ENCODE measurements at regions not wholly inside any gene's neighbourhood (a gene's known extent, or its start where the extent isn't known, plus 50 kb on each side); places are given as distances from the start of the nearest gene placed in this dataset.

DNA sequence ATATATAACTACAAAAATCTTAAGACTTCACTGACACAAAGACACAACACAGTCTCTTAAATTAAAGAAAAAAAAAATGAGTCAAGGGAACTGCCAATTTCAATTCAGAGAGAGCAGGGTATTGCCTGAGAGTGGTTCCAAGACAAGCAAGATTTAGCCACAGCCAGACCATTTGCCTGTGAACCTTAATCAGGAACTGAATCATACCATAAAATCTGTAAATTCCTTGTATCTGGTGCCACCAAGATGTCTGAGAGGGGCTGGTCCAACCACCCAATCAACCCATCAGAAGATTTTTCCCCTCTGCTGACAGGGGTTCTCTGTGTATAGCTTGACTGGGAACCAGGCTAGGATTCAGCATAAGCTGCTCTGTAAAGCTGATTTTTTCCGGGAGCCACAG, 159.2 kb downstream of the CPEB2 start:
- no peak overlapping the region for H3K4me3 ChIP-seq
- TF ChIP-seq, protein P1, sequence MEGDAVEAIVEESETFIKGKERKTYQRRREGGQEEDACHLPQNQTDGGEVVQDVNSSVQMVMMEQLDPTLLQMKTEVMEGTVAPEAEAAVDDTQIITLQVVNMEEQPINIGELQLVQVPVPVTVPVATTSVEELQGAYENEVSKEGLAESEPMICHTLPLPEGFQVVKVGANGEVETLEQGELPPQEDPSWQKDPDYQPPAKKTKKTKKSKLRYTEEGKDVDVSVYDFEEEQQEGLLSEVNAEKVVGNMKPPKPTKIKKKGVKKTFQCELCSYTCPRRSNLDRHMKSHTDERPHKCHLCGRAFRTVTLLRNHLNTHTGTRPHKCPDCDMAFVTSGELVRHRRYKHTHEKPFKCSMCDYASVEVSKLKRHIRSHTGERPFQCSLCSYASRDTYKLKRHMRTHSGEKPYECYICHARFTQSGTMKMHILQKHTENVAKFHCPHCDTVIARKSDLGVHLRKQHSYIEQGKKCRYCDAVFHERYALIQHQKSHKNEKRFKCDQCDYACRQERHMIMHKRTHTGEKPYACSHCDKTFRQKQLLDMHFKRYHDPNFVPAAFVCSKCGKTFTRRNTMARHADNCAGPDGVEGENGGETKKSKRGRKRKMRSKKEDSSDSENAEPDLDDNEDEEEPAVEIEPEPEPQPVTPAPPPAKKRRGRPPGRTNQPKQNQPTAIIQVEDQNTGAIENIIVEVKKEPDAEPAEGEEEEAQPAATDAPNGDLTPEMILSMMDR (IDR thresholded peaks at IDR 0.05), result no peak
- intact Hi-C loops (cut with DNase I), result no loop called here
- FAIRE-seq (no peak), ATAC-seq (no peak), DNase-seq (no peak)
- no peak overlapping the region for H3K27ac ChIP-seq
- H3K36me3 ChIP-seq, result no peaks in the 10 kb centered on the region
- no peaks in the 10 kb centered on the region for H3K9me3 ChIP-seq
- H3K4me1 ChIP-seq, result no peaks in the 10 kb centered on the region
- 91 to 97% methylated on average over 1 of the region's 1 CpG for WGBS, 2 donors
- H3K27me3 ChIP-seq, result no peaks in the 10 kb centered on the region

DNA sequence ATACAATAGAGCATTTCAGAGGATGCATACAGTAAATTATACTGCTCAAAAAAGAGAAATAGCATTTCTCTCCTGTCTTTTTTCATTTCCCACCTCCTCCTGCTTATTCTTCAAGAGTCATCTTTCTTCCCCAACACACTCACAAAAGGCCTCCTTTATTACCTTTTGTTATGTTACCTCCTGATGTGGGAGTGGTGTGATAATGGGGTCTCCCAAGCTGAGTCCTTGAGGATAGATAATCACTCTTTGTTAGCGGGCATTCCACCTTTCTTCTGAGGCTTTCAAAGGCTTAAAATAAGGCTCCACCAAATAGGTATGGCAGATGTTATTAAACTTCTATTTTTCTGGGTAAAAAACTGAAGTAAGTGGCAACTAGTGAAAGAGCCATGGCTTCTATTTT, 159.8 kb downstream of the CPEB2 start:
- no peaks in the 10 kb centered on the region for H3K4me1 ChIP-seq
- TF ChIP-seq, protein P1 (IDR thresholded peaks at IDR 0.05), result no peak
- DNase-seq (no peak), ATAC-seq (no peak), FAIRE-seq (no peak)
- H3K4me3 ChIP-seq, result no peak overlapping the region
- no peaks in the 10 kb centered on the region for H3K9me3 ChIP-seq
- intact Hi-C loops (cut with DNase I), result no loop called here
- no peaks in the 10 kb centered on the region for H3K36me3 ChIP-seq
- 77 to 86% methylated on average over 1 of the region's 1 CpG for whole genome bisulfite sequencing, 2 donors
- no peaks in the 10 kb centered on the region for H3K27me3 ChIP-seq
- no peak overlapping the region for H3K27ac ChIP-seq

DNA sequence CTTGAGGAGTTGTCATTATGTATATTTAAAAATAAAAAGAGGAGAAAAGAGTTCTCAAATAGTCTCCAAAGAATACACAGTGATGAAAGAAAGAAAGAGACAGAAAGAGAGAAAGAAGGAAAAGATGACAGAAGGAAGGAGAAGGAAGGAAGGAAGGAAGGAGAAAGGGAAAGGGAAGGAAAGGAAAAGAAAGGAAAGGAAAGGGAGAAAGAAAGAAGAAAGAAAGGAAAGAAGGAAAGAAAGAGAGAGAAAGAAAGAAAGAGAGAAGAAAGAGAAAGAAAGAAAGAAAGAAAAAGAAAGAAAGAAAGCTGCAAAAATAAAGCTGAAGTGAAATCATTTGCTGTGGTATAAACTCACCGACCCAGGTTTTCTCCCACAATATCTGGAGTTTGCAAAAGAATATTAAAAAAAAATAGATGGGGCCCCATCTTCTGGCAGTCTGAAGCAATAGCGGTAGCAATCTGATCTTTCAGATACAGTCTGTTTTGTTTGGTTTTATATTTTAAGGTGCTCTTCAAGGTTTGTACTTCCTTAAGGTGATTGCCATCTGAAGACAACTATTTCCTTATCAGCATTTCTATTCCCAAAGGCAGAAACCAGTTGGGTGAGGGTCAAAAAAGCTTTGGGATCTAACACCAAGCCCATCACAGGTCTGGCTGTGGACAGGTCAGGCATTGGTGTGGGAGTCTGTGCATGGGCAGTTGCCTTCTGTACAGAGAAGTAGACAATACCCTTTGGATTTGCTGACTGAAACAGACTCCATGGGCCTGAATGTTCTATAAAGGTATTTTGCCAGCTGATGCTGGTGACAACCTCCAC, 160.4 kb downstream of the CPEB2 start:
- DNase-seq (no peak), FAIRE-seq (no peak), ATAC-seq (peak in 3 of 4 donors; percentile 30 to 68 (median 51))
- no peak overlapping the region for H3K4me3 ChIP-seq
- no peaks in the 10 kb centered on the region for H3K9me3 ChIP-seq
- intact Hi-C loops (cut with DNase I), result no loop called here
- no peaks in the 10 kb centered on the region for H3K27me3 ChIP-seq
- no peaks in the 10 kb centered on the region for H3K36me3 ChIP-seq
- TF ChIP-seq, protein P1 (IDR thresholded peaks at IDR 0.05), result peak in 1 of 4 donors; percentile 7
- no peaks in the 10 kb centered on the region for H3K4me1 ChIP-seq
- 4 to 6% methylated on average over 2 of the region's 2 CpGs for WGBS, 2 donors
- H3K27ac ChIP-seq, result no peak overlapping the region

DNA sequence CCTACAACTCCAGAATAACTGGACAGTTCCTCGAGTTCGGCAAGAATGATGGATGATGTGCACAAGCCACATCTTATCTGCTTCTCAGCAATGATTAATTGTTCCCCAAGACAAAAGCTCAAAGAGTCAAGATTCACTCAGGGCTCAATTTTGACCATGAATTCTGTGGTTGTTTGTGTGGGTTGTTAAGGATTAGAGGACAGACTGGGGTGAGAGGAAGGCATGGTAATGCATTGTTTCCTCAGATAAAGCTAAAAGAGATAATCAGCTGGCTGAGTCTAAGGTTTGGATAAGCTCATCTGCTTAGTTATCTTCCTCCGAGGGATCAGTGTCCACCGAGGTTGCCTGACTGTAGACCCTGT, 161.0 kb downstream of the CPEB2 start:
- FAIRE-seq (no peak), ATAC-seq (no peak), DNase-seq (no peak)
- H3K27me3 ChIP-seq, result no peaks in the 10 kb centered on the region
- H3K36me3 ChIP-seq, result no peaks in the 10 kb centered on the region
- no peaks in the 10 kb centered on the region for H3K9me3 ChIP-seq
- WGBS, 2 donors, result 22 to 28% methylated on average over 4 of the region's 4 CpGs
- intact Hi-C loops (cut with DNase I), result no loop called here
- no peak overlapping the region for H3K27ac ChIP-seq
- H3K4me1 ChIP-seq, result no peaks in the 10 kb centered on the region
- no peak overlapping the region for H3K4me3 ChIP-seq
- TF ChIP-seq, protein P1 (IDR thresholded peaks at IDR 0.05), result no peak

DNA sequence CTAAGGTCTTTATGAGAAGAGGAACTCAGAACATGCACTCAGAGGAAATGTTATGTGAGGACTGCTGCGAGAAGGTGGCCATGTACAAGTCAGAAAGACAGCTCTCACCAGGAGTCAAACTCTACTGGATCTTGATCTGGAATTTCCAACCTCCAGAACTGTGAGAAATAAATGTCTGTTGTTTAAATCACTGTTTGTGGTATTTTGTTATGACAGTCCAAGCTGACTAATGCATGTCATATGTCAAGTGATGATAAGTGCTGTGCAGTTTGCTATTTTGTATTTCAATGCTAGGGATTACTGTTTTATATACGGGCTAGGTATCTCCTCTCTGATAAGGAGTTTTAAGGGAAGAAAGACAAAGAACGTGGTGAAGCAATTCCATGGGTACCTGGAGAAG, 162.3 kb downstream of the CPEB2 start:
- Histone ChIP-seq H3K27ac (no peak overlapping the region), H3K4me1 (no peaks in the 10 kb centered on the region), H3K36me3 (no peaks in the 10 kb centered on the region), H3K27me3 (no peaks in the 10 kb centered on the region), H3K9me3 (no peaks in the 10 kb centered on the region), H3K4me3 (no peak overlapping the region)
- ATAC-seq, result no peak
- WGBS, 2 donors, result 41 to 53% methylated on average over 3 of the region's 3 CpGs
- DNase-seq, result no peak
- TF ChIP-seq, protein P1 (IDR thresholded peaks at IDR 0.05), result no peak
- no peak for FAIRE-seq
- intact Hi-C loops (cut with DNase I), result no loop called here

Data from pancreas (tissue), 10 donors.